Thyroid gland (tissue), 4 donors: ENCODE measurements at regions not wholly inside any gene's neighbourhood (a gene's known extent, or its start where the extent isn't known, plus 50 kb on each side); places are given as distances from the start of the nearest gene placed in this dataset.

Experiments
- POLR2A ChIP-seq, 2 donors: fragments of 450-650 bp; IDR thresholded peaks; one replicate each; pipeline ENCODE4 v1.6.1; 2017; ENCODE audit warnings: antibody characterized with exemption in 2 of 2, mild to moderate bottlenecking in 2 of 2, moderate library complexity in 1 of 2
- TF ChIP-seq, protein P1 (sequence below), 6 experiments: fragments of 200-600 bp in 3 of 6; fragments of 450-650 bp in 3 of 6; sonication (generic) in 3 of 6; IDR thresholded peaks; one replicate each; pipeline ENCODE4 v1.5.1; 2016 to 2019; ENCODE audit warnings: antibody characterized with exemption in 6 of 6, mild to moderate bottlenecking in 2 of 6, inconsistent platforms in 1 of 6, moderate library complexity in 1 of 6

DNA sequence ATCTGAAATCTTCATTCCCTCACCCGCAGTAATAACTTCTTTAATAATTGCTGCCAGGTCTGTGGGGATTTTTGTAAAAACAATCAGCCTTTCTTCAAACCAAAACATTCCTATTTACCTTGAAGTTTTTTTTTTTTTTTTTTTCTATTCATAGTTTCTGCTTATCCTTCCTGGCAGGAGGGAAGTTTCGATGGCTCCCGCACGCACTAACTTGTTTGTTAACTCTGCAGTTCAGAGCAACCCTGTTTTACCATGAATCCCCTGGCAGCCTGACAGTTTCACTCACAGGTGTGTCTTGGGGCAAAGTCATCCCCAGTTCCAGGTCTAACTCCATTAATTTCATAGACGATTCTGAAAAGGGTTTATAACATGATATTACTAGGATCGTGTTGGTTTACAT, 149.3 kb downstream of the KLF6 start:
- TF ChIP-seq, protein P1, sequence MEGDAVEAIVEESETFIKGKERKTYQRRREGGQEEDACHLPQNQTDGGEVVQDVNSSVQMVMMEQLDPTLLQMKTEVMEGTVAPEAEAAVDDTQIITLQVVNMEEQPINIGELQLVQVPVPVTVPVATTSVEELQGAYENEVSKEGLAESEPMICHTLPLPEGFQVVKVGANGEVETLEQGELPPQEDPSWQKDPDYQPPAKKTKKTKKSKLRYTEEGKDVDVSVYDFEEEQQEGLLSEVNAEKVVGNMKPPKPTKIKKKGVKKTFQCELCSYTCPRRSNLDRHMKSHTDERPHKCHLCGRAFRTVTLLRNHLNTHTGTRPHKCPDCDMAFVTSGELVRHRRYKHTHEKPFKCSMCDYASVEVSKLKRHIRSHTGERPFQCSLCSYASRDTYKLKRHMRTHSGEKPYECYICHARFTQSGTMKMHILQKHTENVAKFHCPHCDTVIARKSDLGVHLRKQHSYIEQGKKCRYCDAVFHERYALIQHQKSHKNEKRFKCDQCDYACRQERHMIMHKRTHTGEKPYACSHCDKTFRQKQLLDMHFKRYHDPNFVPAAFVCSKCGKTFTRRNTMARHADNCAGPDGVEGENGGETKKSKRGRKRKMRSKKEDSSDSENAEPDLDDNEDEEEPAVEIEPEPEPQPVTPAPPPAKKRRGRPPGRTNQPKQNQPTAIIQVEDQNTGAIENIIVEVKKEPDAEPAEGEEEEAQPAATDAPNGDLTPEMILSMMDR (IDR thresholded peaks at IDR 0.05) = no peak
- no peak for TF ChIP-seq POLR2A (IDR thresholded peaks at IDR 0.05)
